Neural crest cell (in vitro differentiated cells): ENCODE measurements at regions not wholly inside any gene's neighbourhood (a gene's known extent, or its start where the extent isn't known, plus 50 kb on each side); places are given as distances from the start of the nearest gene placed in this dataset.
A peak's percentile ranks its signal among the peaks of the same experiment; 100 is the strongest.

ENCODE experiments used
- DNase-seq: peaks from one replicate; pipeline ENCODE4 v3.0.0; 2021; ENCODE audit warnings: low read depth, mixed read lengths, low spot score
- H3K27ac Mint-ChIP-seq: one replicate; pipeline ENCODE4 v1.8.0; 2021; ENCODE audit warnings: mild to moderate bottlenecking, mixed read lengths; ENCODE audit not compliant: unreplicated experiment
- H3K27me3 Mint-ChIP-seq: 2 replicates; pipeline ENCODE4 v1.8.0; 2021; ENCODE audit warnings: low read depth, mild to moderate bottlenecking, mixed read lengths
- H3K36me3 Mint-ChIP-seq: 2 replicates; pipeline ENCODE4 v1.8.0; 2021; ENCODE audit warnings: low read depth, mild to moderate bottlenecking, mixed read lengths
- H3K4me1 Mint-ChIP-seq: 2 replicates; pipeline ENCODE4 v1.8.0; 2021; ENCODE audit warnings: mixed read lengths
- H3K4me3 Mint-ChIP-seq: one replicate; pipeline ENCODE4 v1.8.0; 2021; ENCODE audit warnings: mild to moderate bottlenecking, mixed read lengths
- H3K9me3 Mint-ChIP-seq: 2 replicates; pipeline ENCODE4 v1.8.0; 2021; ENCODE audit warnings: mixed read lengths
- TF ChIP-seq, protein P1 (sequence below): fragments of 200-600 bp; sonication (generic); conservative IDR thresholded peaks from 2 replicates; pipeline ENCODE4 v1.5.0; 2021; ENCODE audit warnings: antibody characterized with exemption, mild to moderate bottlenecking

DNA sequence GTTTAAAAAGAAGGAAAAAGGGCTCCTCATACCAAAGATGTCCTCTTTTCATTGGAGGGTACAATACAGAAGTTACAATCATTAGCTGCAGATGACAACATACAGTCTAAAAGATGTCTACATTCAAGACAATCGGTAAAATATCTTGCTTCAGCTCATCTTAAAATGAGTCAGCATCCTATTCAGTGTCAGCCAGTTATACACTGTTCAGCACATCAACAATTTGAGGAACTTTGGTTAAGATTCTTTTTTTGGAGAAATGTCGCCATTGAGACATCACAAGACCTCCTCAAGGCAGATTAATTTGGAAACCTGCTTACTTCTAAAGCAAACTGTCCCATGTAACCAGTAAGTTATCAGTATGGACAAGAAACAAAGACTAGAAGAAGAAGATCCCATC lies 100.7 kb upstream of the SLC38A4 start:
- no peak for DNase-seq
- H3K27me3 Mint-ChIP-seq = no peaks in the 10 kb centered on the region
- TF ChIP-seq, protein P1, sequence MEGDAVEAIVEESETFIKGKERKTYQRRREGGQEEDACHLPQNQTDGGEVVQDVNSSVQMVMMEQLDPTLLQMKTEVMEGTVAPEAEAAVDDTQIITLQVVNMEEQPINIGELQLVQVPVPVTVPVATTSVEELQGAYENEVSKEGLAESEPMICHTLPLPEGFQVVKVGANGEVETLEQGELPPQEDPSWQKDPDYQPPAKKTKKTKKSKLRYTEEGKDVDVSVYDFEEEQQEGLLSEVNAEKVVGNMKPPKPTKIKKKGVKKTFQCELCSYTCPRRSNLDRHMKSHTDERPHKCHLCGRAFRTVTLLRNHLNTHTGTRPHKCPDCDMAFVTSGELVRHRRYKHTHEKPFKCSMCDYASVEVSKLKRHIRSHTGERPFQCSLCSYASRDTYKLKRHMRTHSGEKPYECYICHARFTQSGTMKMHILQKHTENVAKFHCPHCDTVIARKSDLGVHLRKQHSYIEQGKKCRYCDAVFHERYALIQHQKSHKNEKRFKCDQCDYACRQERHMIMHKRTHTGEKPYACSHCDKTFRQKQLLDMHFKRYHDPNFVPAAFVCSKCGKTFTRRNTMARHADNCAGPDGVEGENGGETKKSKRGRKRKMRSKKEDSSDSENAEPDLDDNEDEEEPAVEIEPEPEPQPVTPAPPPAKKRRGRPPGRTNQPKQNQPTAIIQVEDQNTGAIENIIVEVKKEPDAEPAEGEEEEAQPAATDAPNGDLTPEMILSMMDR = no peak
- H3K36me3 Mint-ChIP-seq = no peaks in the 10 kb centered on the region
- H3K4me3 Mint-ChIP-seq = no peak overlapping the region
- no peak overlapping the region for H3K27ac Mint-ChIP-seq
- H3K4me1 Mint-ChIP-seq = no peaks in the 10 kb centered on the region
- H3K9me3 Mint-ChIP-seq = peaks cover under 1% of the 10 kb centered on the region

DNA sequence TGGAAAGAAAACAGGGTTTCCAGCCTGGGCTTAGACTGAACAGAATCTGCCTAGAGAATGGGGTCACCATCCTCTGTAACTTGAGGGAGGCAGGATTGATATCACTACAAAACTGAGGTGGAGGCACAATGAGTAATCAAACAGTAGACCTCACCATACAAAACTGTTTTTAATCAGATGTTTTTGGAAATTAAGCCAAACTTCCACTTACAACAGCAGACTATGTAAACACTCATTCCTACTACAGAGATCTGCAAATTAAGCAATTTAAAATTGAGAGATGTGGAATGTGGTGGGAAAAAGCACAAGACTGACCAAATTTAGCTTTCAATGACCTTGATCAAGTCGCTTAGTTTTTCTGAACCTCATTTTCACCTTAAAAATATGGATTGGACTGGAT lies 104.3 kb upstream of the SLC38A4 start:
- Mint-ChIP-seq H3K27me3 (peaks cover 6% of the 10 kb centered on the region), H3K9me3 (peaks cover 6% of the 10 kb centered on the region), H3K27ac (no peak overlapping the region), H3K4me1 (no peaks in the 10 kb centered on the region), H3K36me3 (no peaks in the 10 kb centered on the region), H3K4me3 (no peak overlapping the region)
- TF ChIP-seq, protein P1 = no peak
- DNase-seq = no peak

DNA sequence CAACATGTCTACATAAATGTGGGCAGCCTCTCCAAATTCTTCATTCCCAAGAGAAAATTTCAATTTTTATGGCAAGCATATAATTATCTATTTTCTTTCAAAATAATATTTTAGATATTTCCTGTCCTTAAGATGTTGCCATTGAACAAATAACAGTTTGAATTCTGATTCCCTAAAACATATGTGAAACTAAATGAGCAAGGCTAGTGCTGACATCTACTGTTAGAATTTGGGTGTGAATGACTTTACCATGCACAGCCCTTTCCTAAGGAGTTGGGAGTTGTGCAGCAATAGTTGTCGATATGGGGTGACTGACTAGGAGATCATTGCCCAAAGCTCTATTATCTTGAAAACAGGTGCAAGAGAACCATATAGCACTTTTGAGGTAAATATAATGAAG lies 108.2 kb upstream of the SLC38A4 start:
- DNase-seq = no peak
- peaks cover 6% of the 10 kb centered on the region for H3K9me3 Mint-ChIP-seq

DNA sequence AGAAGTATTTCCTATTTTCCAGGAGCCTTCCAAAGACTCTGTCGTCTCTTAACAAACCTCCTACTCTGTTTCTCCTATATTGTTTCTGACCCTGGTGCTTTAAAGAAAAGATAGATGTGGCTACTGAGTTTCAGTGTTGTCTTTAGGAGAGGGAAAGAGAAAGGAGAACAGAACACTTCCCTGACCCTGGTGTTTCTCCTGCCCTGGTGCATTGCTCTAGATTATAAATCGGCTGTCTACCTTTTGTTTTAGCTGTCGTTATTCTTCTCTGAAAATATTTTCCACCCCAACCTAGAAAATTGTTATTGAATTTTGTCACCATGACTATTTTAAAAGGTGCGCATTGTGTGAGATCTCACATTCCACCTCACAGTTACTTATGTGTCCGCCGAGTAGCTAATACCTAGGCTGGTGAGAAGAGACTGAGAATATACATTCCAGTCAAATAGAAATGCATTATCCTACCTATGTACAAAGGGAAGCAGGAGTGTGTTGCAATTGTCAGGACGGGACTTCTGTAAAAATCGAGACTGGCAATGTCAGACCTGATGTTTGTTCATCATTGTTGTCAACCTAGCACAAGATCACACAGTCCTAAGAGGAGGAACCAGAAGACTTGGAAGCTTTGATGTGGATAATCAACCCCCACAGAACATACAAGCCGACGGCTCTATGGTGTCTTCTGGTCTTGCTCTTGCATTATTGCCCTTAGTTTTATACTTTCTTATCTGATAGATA lies 108.7 kb upstream of the SLC38A4 start:
- H3K4me1 Mint-ChIP-seq = peaks cover 5% of the 10 kb centered on the region
- DNase-seq = no peak
- no peaks in the 10 kb centered on the region for H3K36me3 Mint-ChIP-seq
- H3K27ac Mint-ChIP-seq = no peak overlapping the region
- TF ChIP-seq, protein P1 = no peak
- peaks cover 6% of the 10 kb centered on the region for H3K9me3 Mint-ChIP-seq
- no peak overlapping the region for H3K4me3 Mint-ChIP-seq
- H3K27me3 Mint-ChIP-seq = peaks cover 6% of the 10 kb centered on the region

More for the DNA sequence above, 108.2 kb upstream of the SLC38A4 start:
- Mint-ChIP-seq H3K27ac (no peak overlapping the region), H3K4me1 (peaks cover 5% of the 10 kb centered on the region), H3K36me3 (no peaks in the 10 kb centered on the region), H3K27me3 (peaks cover 6% of the 10 kb centered on the region), H3K4me3 (no peak overlapping the region)
- TF ChIP-seq, protein P1 = peak; percentile 70

DNA sequence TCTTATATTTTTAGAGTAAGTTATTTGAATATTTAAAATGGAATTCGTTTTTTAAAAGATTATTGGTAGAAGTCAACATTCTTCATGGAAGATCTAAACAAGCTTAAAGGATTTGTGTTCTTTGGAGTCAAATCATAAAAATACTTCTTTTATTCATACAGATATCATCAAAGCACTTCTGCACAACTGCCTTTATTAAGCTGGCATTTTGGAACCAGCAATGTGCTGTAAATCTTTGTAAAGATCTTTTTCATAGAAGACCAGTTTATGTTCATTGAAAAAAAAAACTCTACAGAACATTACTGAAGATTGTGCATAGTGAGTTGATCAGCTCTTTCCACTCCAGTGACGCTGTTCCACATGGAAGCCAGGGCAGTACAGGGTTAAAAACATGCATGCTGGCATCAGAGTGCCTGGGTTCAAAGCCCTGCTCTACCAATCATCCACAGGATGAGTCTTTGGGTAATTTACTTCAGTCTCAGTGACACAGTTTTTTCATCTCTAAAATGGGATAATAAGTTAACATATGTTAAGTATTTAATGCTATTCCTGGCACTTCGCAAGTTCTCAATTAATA lies 109.6 kb upstream of the SLC38A4 start:
- no peaks in the 10 kb centered on the region for H3K36me3 Mint-ChIP-seq
- peaks cover 6% of the 10 kb centered on the region for H3K27me3 Mint-ChIP-seq
- H3K9me3 Mint-ChIP-seq = peaks cover 6% of the 10 kb centered on the region
- H3K4me1 Mint-ChIP-seq = peaks cover 5% of the 10 kb centered on the region
- TF ChIP-seq, protein P1 = no peak
- H3K4me3 Mint-ChIP-seq = no peak overlapping the region
- DNase-seq = no peak
- H3K27ac Mint-ChIP-seq = no peak overlapping the region
